HUES6 (cell line): ENCODE measurements at regions not wholly inside any gene's neighbourhood (a gene's known extent, or its start where the extent isn't known, plus 50 kb on each side); places are given as distances from the start of the nearest gene placed in this dataset.

ENCODE experiments used
- H3K27ac ChIP-seq: 2 replicates; pipeline ENCODE4 v1.7.0; 2013; ENCODE audit warnings: low read depth, mild to moderate bottlenecking, low read length, inconsistent platforms
- H3K27me3 ChIP-seq: 2 replicates; pipeline ENCODE4 v1.6.1; 2013; ENCODE audit warnings: low read length; ENCODE audit not compliant: control insufficient read depth, insufficient read depth
- H3K36me3 ChIP-seq: 2 replicates; pipeline ENCODE4 v1.6.1; 2013; ENCODE audit warnings: low read length; ENCODE audit not compliant: control insufficient read depth, insufficient read depth
- H3K4me1 ChIP-seq: 2 replicates; pipeline ENCODE4 v1.6.1; 2013; ENCODE audit warnings: low read length; ENCODE audit not compliant: control insufficient read depth, insufficient read depth
- H3K4me3 ChIP-seq: 2 replicates; pipeline ENCODE4 v1.5.1; 2013; ENCODE audit warnings: low read depth, low read length
- H3K9ac ChIP-seq: one replicate; pipeline ENCODE4 v1.6.1; 2013; ENCODE audit warnings: mild to moderate bottlenecking, low read length
- H3K9me3 ChIP-seq: 2 replicates; pipeline ENCODE4 v1.6.1; 2013; ENCODE audit warnings: low read depth, low read length; ENCODE audit not compliant: control insufficient read depth, insufficient read depth

DNA sequence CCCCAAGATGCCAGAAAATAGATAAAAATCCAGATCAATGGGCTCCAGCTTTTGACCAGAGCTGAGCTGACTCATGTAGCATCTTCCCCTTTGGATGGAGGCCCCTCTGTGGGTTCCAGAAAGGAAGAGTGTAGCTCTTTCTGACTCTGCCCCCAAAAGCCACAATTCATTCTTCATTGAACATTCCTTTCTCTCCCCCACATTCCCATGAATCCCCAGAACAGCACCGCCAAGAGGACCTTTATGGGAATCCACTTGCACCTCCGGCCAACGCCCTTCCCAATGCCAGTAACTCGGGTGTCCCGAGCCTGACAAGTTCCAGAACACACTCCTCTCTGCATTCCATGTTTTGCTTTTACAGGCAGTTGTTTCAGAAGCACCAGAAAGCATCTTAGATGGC lies 210.6 kb upstream of the DIO3 start:
- Histone ChIP-seq H3K9me3 (peaks cover 26% of the 10 kb centered on the region), H3K27me3 (no peaks in the 10 kb centered on the region), H3K4me1 (0 out of 2 replicates have a peak, but pooled peaks cover 4% of the 10 kb centered on the region), H3K9ac (no peak overlapping the region), H3K4me3 (no peak overlapping the region), H3K36me3 (no peaks in the 10 kb centered on the region), H3K27ac (no peak overlapping the region)

DNA sequence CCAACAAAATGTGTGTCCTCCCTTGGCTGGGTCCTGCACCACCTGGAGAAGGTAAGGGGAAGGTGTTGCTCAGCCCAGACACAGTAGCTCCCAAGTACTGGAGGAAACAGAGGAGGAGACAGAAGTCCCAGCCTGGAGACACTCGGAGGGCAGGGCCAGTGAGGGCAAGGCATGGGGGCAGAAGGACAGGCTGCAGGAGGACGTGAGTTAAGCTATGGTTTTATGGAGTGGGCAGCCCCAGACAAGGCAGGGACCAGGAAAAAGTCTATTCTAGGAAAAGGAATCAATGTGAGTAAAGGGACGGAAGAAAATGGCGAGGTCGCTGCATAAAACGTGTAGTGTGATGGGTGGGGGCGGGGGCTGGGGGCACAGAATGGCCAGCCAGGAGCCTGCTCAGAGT lies 210.1 kb upstream of the DIO3 start:
- Histone ChIP-seq H3K9ac (no peak overlapping the region), H3K36me3 (no peaks in the 10 kb centered on the region), H3K27ac (no peak overlapping the region), H3K9me3 (peaks cover 28% of the 10 kb centered on the region), H3K4me1 (0 out of 2 replicates have a peak, but pooled peaks cover 4% of the 10 kb centered on the region), H3K4me3 (no peak overlapping the region), H3K27me3 (no peaks in the 10 kb centered on the region)

DNA sequence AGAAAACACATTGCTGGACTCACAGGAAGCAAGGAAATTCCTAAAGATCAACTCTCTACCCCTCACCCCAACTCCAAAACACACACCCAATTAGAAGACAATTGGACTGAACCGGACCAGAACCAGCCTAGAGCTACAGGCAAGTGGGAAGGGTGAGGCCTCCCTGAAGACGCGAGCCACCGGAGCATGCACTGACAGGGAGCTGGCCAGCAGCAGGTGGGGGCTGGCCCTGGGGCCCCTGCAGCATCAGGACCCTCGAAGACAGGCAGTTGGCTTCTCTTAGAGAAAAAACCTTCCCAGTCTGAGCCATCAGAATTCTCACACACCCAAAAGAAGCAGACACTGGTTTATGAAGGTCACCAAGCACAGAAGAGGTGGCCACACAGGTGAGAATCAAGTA lies 209.5 kb upstream of the DIO3 start:
- 0 out of 2 replicates have a peak, but pooled peaks cover 4% of the 10 kb centered on the region for H3K4me1 ChIP-seq

DNA sequence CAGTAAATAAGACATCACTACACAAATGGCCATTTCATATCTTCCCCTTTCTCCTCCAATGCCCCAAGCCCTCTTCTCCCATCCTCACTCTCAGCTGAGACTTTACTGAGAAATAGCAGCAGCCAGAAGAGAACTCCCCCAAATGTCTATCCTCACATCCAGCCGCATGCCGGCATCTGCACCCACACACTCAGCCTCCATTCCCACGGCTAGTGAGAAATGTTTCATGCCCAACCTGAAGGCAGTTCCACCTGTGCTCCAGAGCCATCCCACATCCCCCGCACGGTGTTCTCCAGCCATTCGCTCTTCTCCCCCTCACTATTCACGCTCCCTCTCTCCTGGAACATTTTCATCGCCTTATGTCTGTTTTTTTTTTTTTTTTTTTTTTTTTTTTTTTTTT lies 208.7 kb upstream of the DIO3 start:
- Histone ChIP-seq H3K36me3 (no peaks in the 10 kb centered on the region), H3K9ac (no peak overlapping the region), H3K27ac (no peak overlapping the region), H3K4me1 (0 out of 2 replicates have a peak, but pooled peaks cover 4% of the 10 kb centered on the region), H3K4me3 (no peak overlapping the region), H3K9me3 (peaks cover 32% of the 10 kb centered on the region), H3K27me3 (no peaks in the 10 kb centered on the region)

More for the DNA sequence above, 209.5 kb upstream of the DIO3 start:
- no peaks in the 10 kb centered on the region for H3K36me3 ChIP-seq
- H3K27ac ChIP-seq, result no peak overlapping the region
- peaks cover 32% of the 10 kb centered on the region for H3K9me3 ChIP-seq
- H3K27me3 ChIP-seq, result no peaks in the 10 kb centered on the region
- H3K9ac ChIP-seq, result no peak overlapping the region
- H3K4me3 ChIP-seq, result no peak overlapping the region

DNA sequence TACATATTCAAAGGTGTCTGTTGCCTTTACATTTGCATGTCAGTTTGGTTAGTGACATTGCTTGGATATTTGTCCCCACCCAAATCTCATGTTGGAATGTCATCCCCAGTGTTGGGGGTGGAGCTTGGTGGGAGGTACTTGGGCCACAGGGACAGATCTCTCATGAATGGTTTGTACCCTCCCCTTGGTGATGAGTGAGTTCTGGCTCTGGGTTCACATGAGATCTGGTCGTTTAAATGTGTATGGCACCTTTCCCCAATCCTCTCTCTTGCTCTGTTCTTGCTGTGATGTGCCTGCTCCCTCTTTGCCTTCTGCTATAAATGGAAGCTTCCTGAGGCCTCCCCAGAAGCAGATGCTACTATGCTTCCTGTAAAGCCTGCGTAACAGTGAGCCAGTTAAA lies 207.9 kb upstream of the DIO3 start:
- no peak overlapping the region for H3K4me3 ChIP-seq
- H3K4me1 ChIP-seq, result 0 out of 2 replicates have a peak, but pooled peaks cover 4% of the 10 kb centered on the region
- H3K9me3 ChIP-seq, result peaks cover 31% of the 10 kb centered on the region
- H3K9ac ChIP-seq, result no peak overlapping the region
- H3K27me3 ChIP-seq, result no peaks in the 10 kb centered on the region
- no peak overlapping the region for H3K27ac ChIP-seq
- H3K36me3 ChIP-seq, result no peaks in the 10 kb centered on the region

DNA sequence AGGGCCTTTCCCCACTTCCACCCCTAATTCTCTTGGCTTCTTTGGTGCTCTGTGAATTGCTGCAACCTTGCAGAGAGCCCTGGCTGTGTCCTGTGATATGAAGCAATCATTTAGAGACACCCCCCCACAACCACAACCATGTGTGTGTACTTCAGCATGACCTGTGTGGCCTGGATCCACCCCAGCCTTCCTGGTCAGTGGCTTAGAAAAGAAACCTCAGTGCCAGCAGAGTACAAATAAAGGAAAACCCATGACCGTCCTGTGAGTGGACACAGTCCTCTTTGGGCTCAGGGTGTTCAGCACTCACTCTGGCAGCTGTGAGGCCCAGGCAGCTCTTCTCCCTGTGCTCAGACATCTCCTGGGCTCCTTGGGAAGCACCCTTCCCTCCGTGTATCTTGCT lies 206.6 kb upstream of the DIO3 start:
- Histone ChIP-seq H3K27me3 (no peaks in the 10 kb centered on the region), H3K4me3 (no peak overlapping the region), H3K4me1 (peaks cover 7% of the 10 kb centered on the region; the same call in 1 of the 2 replicates), H3K9me3 (peaks cover 26% of the 10 kb centered on the region), H3K27ac (no peak overlapping the region), H3K36me3 (no peaks in the 10 kb centered on the region), H3K9ac (no peak overlapping the region)

DNA sequence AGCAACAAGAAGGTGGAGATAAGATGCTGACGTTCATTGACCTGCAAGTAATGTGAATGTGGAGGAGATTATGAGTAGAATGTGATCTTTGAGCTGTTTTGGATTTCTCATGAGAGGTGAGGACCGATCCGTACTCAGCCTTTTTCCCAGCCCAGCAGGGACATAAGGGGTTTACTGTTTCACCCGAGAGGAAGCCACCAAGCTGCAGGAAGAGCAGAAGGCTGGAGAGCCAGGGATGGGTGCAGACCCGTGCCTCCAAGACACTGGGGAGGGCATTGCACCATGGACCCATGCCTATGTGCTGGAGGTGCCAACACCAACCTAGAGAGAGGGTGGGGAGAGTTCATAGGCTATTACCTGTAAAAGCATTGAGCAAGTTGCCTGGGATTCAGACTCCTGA lies 206.0 kb upstream of the DIO3 start:
- no peaks in the 10 kb centered on the region for H3K36me3 ChIP-seq
- H3K4me1 ChIP-seq, result peaks cover 5% of the 10 kb centered on the region; the same call in 1 of the 2 replicates
- no peak overlapping the region for H3K4me3 ChIP-seq
- no peaks in the 10 kb centered on the region for H3K27me3 ChIP-seq
- no peak overlapping the region for H3K27ac ChIP-seq
- H3K9ac ChIP-seq, result no peak overlapping the region
- H3K9me3 ChIP-seq, result peaks cover 26% of the 10 kb centered on the region

DNA sequence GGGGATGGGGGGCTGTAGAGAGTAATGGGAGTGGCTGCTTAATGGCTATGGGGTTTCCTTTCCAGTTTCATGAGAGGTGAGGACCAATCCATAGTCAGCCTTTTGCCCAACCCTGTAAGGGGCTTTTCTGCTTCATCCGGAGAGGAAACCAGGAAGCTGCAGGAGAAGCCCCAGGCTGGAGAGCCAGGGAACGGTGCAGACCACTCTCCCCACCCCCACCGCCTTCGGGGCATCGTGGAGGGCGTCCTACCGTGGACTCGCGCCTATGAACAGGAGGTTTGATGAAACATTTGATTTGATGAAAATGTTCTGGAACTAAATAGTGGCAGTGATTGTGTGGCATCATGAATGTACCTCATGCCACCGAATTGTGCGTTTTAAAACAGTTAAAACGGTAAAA lies 204.3 kb upstream of the DIO3 start:
- no peak overlapping the region for H3K27ac ChIP-seq
- H3K36me3 ChIP-seq, result no peaks in the 10 kb centered on the region
- H3K4me3 ChIP-seq, result no peak overlapping the region
- H3K4me1 ChIP-seq, result peaks cover 4% of the 10 kb centered on the region; the same call in 1 of the 2 replicates
- no peak overlapping the region for H3K9ac ChIP-seq
- H3K27me3 ChIP-seq, result no peaks in the 10 kb centered on the region
- peaks cover 26% of the 10 kb centered on the region for H3K9me3 ChIP-seq

DNA sequence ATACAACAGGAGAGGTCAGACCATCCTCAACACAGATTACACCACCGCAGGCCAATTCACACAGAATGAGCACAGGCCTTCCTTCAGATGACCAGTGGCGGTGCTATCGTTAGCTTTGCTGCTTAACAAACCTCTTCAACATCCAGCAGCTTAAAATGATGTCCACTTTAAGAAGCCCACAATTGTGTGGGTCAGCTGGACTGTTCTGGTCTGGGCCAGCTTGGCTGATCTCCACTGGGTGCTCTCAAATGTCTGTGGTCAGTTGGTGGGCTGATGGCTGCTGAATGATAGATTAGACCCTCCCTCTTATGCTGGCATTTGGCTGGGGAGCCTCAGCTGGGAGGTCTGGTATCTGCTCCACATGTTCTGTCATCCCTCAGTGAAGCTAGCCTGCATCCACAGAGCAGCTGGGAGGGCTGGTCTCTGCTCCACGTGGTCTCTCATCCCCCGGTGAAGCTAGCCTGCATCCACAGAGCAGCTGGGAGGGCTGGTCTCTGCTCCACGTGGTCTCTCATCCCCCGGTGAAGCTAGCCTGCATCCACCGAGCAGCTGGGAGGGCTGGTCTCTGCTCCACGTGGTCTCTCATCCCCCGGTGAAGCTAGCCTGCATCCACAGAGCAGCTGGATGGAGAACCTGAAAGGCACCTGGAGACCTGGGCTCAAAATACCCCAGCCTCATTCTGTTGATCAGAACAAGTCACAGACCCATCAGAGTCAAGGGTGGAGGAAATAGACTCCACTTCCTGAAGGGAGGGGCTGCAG lies 203.6 kb upstream of the DIO3 start:
- Histone ChIP-seq H3K27me3 (no peaks in the 10 kb centered on the region), H3K9me3 (peaks cover 26% of the 10 kb centered on the region), H3K27ac (no peak overlapping the region), H3K4me1 (peaks cover 4% of the 10 kb centered on the region; the same call in 1 of the 2 replicates), H3K36me3 (no peaks in the 10 kb centered on the region), H3K4me3 (no peak overlapping the region), H3K9ac (no peak overlapping the region)

DNA sequence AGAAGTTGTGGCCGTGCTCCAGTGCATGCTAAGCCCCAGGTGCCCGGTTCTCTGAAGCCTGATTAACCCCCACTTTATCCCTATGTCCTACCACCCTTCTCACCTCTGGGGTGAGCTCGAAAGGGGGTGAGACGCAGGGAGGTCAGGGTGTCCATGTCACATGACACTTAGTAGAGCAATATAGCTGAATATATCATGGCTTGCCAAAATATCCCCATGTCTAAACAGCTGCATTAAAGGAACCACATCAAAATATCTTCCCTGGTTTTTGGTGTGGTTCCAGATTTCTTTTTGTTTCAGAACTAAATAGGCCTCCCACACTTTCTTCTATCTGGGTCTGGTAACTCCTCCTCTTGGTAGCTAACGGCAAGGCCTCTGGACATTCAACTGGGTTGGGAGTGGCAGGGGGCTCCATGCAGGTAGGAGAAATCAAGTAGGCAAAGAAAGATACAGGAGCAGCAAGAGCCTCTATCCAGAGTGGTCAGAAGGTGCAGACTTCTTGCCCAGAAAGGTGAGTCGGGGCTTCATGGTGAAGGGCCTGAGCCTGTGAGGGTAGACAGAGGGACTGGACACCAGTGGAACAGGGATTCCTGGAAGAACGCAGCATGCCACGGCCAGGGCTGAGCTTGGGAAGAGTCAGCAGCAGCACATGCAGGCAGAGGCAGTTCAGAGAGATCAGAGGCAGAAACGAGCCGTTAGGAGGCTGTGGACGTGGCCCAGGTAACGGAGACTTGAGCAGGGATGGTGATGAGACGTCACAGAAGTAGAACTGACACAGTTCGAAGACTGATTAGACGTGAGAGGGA lies 202.8 kb upstream of the DIO3 start:
- Histone ChIP-seq H3K27ac (no peak overlapping the region), H3K9ac (no peak overlapping the region), H3K4me3 (no peak overlapping the region), H3K9me3 (peaks cover 20% of the 10 kb centered on the region), H3K36me3 (no peaks in the 10 kb centered on the region), H3K4me1 (peaks cover 4% of the 10 kb centered on the region; the same call in 1 of the 2 replicates), H3K27me3 (no peaks in the 10 kb centered on the region)
